DOHH2 (cell line): ENCODE measurements at regions not wholly inside any gene's neighbourhood (a gene's known extent, or its start where the extent isn't known, plus 50 kb on each side); places are given as distances from the start of the nearest gene placed in this dataset.

Source experiments
- CTCF ChIP-seq: fragments of 200-600 bp; sonication (generic); IDR thresholded peaks from one replicate; pipeline ENCODE4 v1.5.1; 2014; ENCODE audit warnings: antibody characterized with exemption, mild to moderate bottlenecking, low read depth, low read length; ENCODE audit not compliant: poor library complexity, severe bottlenecking
- EZH2phosphoT487 ChIP-seq: fragments of 200-600 bp; sonication (generic); IDR thresholded peaks from 2 replicates; pipeline ENCODE4 v1.6.1; 2017; ENCODE audit warnings: borderline replicate concordance, mild to moderate bottlenecking, antibody characterized with exemption, low read length, moderate library complexity, mixed read lengths

- no peak for TF ChIP-seq CTCF
- TF ChIP-seq EZH2phosphoT487: no peak
Observed at GRCh38 chr3:175985781-175986180, 1126.6 kb downstream of the NAALADL2 start.
